ENCODE measurements at regions not wholly inside any gene's neighbourhood (a gene's known extent, or its start where the extent isn't known, plus 50 kb on each side); places are given as distances from the start of the nearest gene placed in this dataset.

GRCh38 chr6:14744212-14744556, 501.7 kb upstream of the JARID2 start:
- TF ChIP-seq CTCF (conservative IDR thresholded peaks at IDR 0.05; ENCODE audit: low read depth in 2 of 2) (no peak), EZH2 (IDR thresholded peaks at IDR 0.05; ENCODE audit: low read depth, unreplicated experiment) (no peak), POLR2AphosphoS5 (IDR thresholded peaks at IDR 0.05; ENCODE audit: low read depth) (no peak), EZH2phosphoT487 (IDR thresholded peaks at IDR 0.05; ENCODE audit: unreplicated experiment) (no peak), REST (IDR thresholded peaks at IDR 0.05; ENCODE audit: unreplicated experiment) (no peak), NANOG (IDR thresholded peaks at IDR 0.05; ENCODE audit: borderline replicate concordance) (no peak), CREB1 (CRISPR knock-in tag; IDR thresholded peaks at IDR 0.05; ENCODE audit: low read depth) (no peak)
